ENCODE measurements at regions not wholly inside any gene's neighbourhood (a gene's known extent, or its start where the extent isn't known, plus 50 kb on each side); places are given as distances from the start of the nearest gene placed in this dataset.

- TF ChIP-seq, protein P1, sequence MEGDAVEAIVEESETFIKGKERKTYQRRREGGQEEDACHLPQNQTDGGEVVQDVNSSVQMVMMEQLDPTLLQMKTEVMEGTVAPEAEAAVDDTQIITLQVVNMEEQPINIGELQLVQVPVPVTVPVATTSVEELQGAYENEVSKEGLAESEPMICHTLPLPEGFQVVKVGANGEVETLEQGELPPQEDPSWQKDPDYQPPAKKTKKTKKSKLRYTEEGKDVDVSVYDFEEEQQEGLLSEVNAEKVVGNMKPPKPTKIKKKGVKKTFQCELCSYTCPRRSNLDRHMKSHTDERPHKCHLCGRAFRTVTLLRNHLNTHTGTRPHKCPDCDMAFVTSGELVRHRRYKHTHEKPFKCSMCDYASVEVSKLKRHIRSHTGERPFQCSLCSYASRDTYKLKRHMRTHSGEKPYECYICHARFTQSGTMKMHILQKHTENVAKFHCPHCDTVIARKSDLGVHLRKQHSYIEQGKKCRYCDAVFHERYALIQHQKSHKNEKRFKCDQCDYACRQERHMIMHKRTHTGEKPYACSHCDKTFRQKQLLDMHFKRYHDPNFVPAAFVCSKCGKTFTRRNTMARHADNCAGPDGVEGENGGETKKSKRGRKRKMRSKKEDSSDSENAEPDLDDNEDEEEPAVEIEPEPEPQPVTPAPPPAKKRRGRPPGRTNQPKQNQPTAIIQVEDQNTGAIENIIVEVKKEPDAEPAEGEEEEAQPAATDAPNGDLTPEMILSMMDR (IDR thresholded peaks at IDR 0.05; ENCODE audit: low read depth, low read length): no peak
- no peaks in the 10 kb centered on the region for H3K9me3 ChIP-seq (ENCODE audit: low read depth)
- no peaks in the 10 kb centered on the region for H3K36me3 ChIP-seq
- H3K27me3 ChIP-seq: no peaks in the 10 kb centered on the region
- no peak for DNase-seq (ENCODE audit: low read depth in 1 of 2, low spot score in 1 of 2)
- H3K27ac ChIP-seq: no peak overlapping the region
- H3K4me3 ChIP-seq: no peak overlapping the region
- no peaks in the 10 kb centered on the region for H3K4me1 ChIP-seq (ENCODE audit: low read depth)
Measured at GRCh38 chr7:41039981-41040380, 662.9 kb downstream of the INHBA start.

GRCh38 chr7:41039386-41039953, 663.4 kb downstream of the INHBA start:
- no peaks in the 10 kb centered on the region for H3K27me3 ChIP-seq
- H3K36me3 ChIP-seq: no peaks in the 10 kb centered on the region
- H3K9me3 ChIP-seq (ENCODE audit: low read depth): no peaks in the 10 kb centered on the region
- TF ChIP-seq, protein P1 (IDR thresholded peaks at IDR 0.05; ENCODE audit: low read depth, low read length): no peak
- H3K27ac ChIP-seq: no peak overlapping the region
- peak in 1 of 2 donors; percentile 26 for DNase-seq (ENCODE audit: low read depth in 1 of 2, low spot score in 1 of 2)
- H3K4me1 ChIP-seq (ENCODE audit: low read depth): no peaks in the 10 kb centered on the region
- H3K4me3 ChIP-seq: no peak overlapping the region

- no peaks in the 10 kb centered on the region for H3K9me3 ChIP-seq (ENCODE audit: low read depth)
- no peak for DNase-seq (ENCODE audit: low read depth in 1 of 2, low spot score in 1 of 2)
- no peaks in the 10 kb centered on the region for H3K4me1 ChIP-seq (ENCODE audit: low read depth)
- H3K36me3 ChIP-seq: no peaks in the 10 kb centered on the region
- H3K27me3 ChIP-seq: no peaks in the 10 kb centered on the region
- H3K4me3 ChIP-seq: no peak overlapping the region
- TF ChIP-seq, protein P1 (IDR thresholded peaks at IDR 0.05; ENCODE audit: low read depth, low read length): no peak
- H3K27ac ChIP-seq: no peak overlapping the region
Measured at GRCh38 chr7:41038211-41038610, 664.7 kb downstream of the INHBA start.

GRCh38 chr7:41037691-41038090, 665.2 kb downstream of the INHBA start:
- Histone ChIP-seq H3K4me1 (ENCODE audit: low read depth) (no peaks in the 10 kb centered on the region), H3K9me3 (ENCODE audit: low read depth) (no peaks in the 10 kb centered on the region), H3K27me3 (no peaks in the 10 kb centered on the region), H3K4me3 (no peak overlapping the region), H3K36me3 (no peaks in the 10 kb centered on the region), H3K27ac (no peak overlapping the region)
- TF ChIP-seq, protein P1 (IDR thresholded peaks at IDR 0.05; ENCODE audit: low read depth, low read length): no peak
- DNase-seq (ENCODE audit: low read depth in 1 of 2, low spot score in 1 of 2): no peak

- H3K27me3 ChIP-seq: no peaks in the 10 kb centered on the region
- no peaks in the 10 kb centered on the region for H3K36me3 ChIP-seq
- H3K4me1 ChIP-seq (ENCODE audit: low read depth): no peaks in the 10 kb centered on the region
- TF ChIP-seq, protein P1 (IDR thresholded peaks at IDR 0.05; ENCODE audit: low read depth, low read length): no peak
- no peak for DNase-seq (ENCODE audit: low read depth in 1 of 2, low spot score in 1 of 2)
- H3K27ac ChIP-seq: no peak overlapping the region
- no peak overlapping the region for H3K4me3 ChIP-seq
- H3K9me3 ChIP-seq (ENCODE audit: low read depth): no peaks in the 10 kb centered on the region
Measured at GRCh38 chr7:41035794-41036193, 667.1 kb downstream of the INHBA start.
